ENCODE measurements at regions not wholly inside any gene's neighbourhood (a gene's known extent, or its start where the extent isn't known, plus 50 kb on each side); places are given as distances from the start of the nearest gene placed in this dataset.

GRCh38 chr6:47915017-47915416, 133.2 kb downstream of the OPN5 start:
- Histone ChIP-seq H3K27ac (no peak overlapping the region), H3K4me1 (no peaks in the 10 kb centered on the region), H3K27me3 (replicated peaks in 1 of 7) (no peaks in the 10 kb centered on the region), H3K36me3 (no peaks in the 10 kb centered on the region), H3K4me3 (no peak overlapping the region), H3K9me3 (no peaks in the 10 kb centered on the region)
- no peak for DNase-seq
- TF ChIP-seq POLR2AphosphoS5 (IDR thresholded peaks at IDR 0.05) = no peak
- TF ChIP-seq POLR2A (IDR thresholded peaks at IDR 0.05) = no peak
- TF ChIP-seq CTCF (IDR thresholded peaks at IDR 0.05 in 8 of 11, conservative IDR thresholded peaks at IDR 0.05 in 3 of 11) = no peak
- intact Hi-C loops (cut with DNase I; ENCODE audit: low total_unique reads) = no loop called here
- WGBS, 5 donors = 74 to 87% (median 78%) methylated on average over 1 of the region's 1 CpG

DNA sequence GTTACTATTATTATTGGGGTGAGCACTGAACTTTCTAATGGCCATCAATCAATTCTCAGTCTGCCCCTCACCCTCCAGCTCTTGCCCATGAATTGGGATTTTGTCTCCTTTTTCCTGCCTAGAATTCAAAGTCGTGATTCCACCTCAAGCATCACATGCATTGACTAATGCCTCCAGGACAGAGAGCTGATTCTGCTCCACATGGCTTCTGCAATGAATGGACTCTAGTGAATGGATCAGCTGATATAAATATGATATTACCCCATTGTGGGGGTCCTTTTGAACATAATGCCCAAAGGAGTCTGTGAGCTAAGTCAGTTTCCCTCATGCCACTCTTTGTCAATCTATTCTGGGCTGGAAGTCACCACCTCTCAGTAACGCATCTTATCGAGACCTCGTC, 126.4 kb downstream of the OPN5 start:
- DNase-seq = no peak
- 83 to 93% (median 92%) methylated on average over 4 of the region's 4 CpGs for WGBS, 5 donors
- Histone ChIP-seq H3K4me3 (no peak overlapping the region), H3K27me3 (replicated peaks in 1 of 7) (no peaks in the 10 kb centered on the region), H3K36me3 (no peaks in the 10 kb centered on the region), H3K4me1 (no peaks in the 10 kb centered on the region), H3K27ac (no peak overlapping the region), H3K9me3 (no peaks in the 10 kb centered on the region)
- intact Hi-C loops (cut with DNase I; ENCODE audit: low total_unique reads) = no loop called here
- TF ChIP-seq POLR2AphosphoS5 (IDR thresholded peaks at IDR 0.05) = no peak
- no peak for TF ChIP-seq CTCF (IDR thresholded peaks at IDR 0.05 in 8 of 11, conservative IDR thresholded peaks at IDR 0.05 in 3 of 11)
- TF ChIP-seq POLR2A (IDR thresholded peaks at IDR 0.05) = no peak

DNA sequence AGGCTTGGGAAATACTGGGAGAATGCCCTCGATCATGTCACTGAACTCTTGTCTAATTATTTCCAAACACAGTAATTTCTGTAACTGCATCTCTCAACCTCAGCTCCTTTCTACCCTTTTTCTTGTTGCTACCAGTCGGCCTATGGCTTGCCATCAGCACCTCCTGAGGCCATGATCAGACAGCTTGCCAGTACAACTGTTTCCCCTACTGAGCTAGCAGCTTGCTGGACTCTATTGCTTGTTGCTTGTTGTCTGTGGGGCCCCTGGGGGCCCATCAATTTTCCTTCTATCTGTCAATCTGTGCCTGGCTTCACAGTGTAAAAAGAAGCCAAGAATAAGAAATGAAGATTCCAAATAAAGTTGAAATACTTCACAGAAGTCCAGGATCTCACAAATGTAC, 123.9 kb downstream of the OPN5 start:
- TF ChIP-seq POLR2A (IDR thresholded peaks at IDR 0.05) (no peak), CTCF (IDR thresholded peaks at IDR 0.05 in 8 of 11, conservative IDR thresholded peaks at IDR 0.05 in 3 of 11) (no peak), POLR2AphosphoS5 (IDR thresholded peaks at IDR 0.05) (no peak)
- Histone ChIP-seq H3K4me1 (no peaks in the 10 kb centered on the region), H3K27ac (no peak overlapping the region), H3K4me3 (no peak overlapping the region), H3K9me3 (no peaks in the 10 kb centered on the region), H3K36me3 (no peaks in the 10 kb centered on the region), H3K27me3 (replicated peaks in 1 of 7) (no peaks in the 10 kb centered on the region)
- intact Hi-C loops (cut with DNase I; ENCODE audit: low total_unique reads) = no loop called here
- no peak for DNase-seq
- WGBS, 5 donors = 74 to 88% (median 83%) methylated on average over 2 of the region's 2 CpGs

GRCh38 chr6:47897247-47897646, 115.4 kb downstream of the OPN5 start:
- no peak overlapping the region for H3K4me3 ChIP-seq
- TF ChIP-seq CTCF (IDR thresholded peaks at IDR 0.05 in 8 of 11, conservative IDR thresholded peaks at IDR 0.05 in 3 of 11) = no peak
- TF ChIP-seq POLR2AphosphoS5 (IDR thresholded peaks at IDR 0.05) = no peak
- no peak for TF ChIP-seq POLR2A (IDR thresholded peaks at IDR 0.05)
- H3K36me3 ChIP-seq = no peaks in the 10 kb centered on the region
- WGBS, 5 donors = 72 to 90% (median 84%) methylated on average over 3 of the region's 3 CpGs
- H3K9me3 ChIP-seq = peaks cover 0 to 3% (median 0%) of the 10 kb centered on the region in 8 donors
- H3K27me3 ChIP-seq (replicated peaks in 1 of 7) = no peaks in the 10 kb centered on the region
- H3K4me1 ChIP-seq = no peaks in the 10 kb centered on the region
- DNase-seq = no peak
- H3K27ac ChIP-seq = no peak overlapping the region
- intact Hi-C loops (cut with DNase I; ENCODE audit: low total_unique reads) = no loop called here
